ENCODE measurements at regions not wholly inside any gene's neighbourhood (a gene's known extent, or its start where the extent isn't known, plus 50 kb on each side); places are given as distances from the start of the nearest gene placed in this dataset.

DNA sequence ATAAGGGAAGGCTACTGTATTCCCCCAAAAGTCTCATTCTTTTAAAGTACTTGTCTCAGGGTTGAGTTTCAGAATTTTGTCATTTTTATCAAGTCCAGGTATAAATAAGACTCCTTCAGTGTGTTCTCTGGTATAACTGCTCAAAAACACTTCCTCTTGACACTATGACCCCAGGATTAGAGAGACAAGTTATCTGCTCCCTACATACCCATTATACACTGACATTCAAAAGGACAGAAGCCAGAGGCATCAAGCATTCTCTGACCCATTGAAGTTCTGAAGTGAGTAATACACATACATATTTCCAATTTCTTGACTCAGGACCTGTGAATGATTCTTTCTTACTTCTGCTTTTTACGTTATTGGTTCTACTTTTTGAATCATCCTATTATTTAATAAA, 447.8 kb upstream of the CNTN5 start:
- H3K27ac Mint-ChIP-seq (ENCODE audit: unreplicated experiment) = no peak overlapping the region
- DNase-seq (ENCODE audit: low spot score) = no peak
- H3K27me3 Mint-ChIP-seq (ENCODE audit: unreplicated experiment) = no peaks in the 10 kb centered on the region
- no peaks in the 10 kb centered on the region for H3K4me1 Mint-ChIP-seq (ENCODE audit: unreplicated experiment)
- TF ChIP-seq, protein P1, sequence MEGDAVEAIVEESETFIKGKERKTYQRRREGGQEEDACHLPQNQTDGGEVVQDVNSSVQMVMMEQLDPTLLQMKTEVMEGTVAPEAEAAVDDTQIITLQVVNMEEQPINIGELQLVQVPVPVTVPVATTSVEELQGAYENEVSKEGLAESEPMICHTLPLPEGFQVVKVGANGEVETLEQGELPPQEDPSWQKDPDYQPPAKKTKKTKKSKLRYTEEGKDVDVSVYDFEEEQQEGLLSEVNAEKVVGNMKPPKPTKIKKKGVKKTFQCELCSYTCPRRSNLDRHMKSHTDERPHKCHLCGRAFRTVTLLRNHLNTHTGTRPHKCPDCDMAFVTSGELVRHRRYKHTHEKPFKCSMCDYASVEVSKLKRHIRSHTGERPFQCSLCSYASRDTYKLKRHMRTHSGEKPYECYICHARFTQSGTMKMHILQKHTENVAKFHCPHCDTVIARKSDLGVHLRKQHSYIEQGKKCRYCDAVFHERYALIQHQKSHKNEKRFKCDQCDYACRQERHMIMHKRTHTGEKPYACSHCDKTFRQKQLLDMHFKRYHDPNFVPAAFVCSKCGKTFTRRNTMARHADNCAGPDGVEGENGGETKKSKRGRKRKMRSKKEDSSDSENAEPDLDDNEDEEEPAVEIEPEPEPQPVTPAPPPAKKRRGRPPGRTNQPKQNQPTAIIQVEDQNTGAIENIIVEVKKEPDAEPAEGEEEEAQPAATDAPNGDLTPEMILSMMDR (IDR thresholded peaks at IDR 0.05; ENCODE audit: unreplicated experiment) = no peak
- H3K9me3 Mint-ChIP-seq (ENCODE audit: unreplicated experiment) = no peaks in the 10 kb centered on the region
- H3K36me3 Mint-ChIP-seq (ENCODE audit: low read depth, unreplicated experiment) = no peaks in the 10 kb centered on the region
- H3K4me3 Mint-ChIP-seq (ENCODE audit: unreplicated experiment) = no peak overlapping the region

DNA sequence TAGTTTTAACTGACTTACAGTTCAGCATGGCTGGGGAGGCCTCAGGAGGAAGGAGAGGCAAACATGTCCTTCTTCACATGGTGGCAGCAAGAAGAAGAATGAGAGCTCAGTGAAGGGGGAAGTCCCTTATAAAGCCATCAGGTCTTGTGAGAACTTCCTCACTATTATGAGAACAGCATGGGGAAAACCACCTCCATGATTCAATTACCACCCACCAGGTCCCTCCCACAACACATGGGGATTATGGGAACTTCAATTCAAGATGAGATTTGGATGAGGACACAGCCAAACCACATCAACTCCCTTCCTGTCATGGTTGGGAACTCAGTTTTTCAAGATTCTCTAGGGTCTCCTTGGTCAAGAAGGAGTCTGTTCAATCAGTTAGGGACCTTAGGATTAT, 432.9 kb upstream of the CNTN5 start:
- Mint-ChIP-seq H3K9me3 (ENCODE audit: unreplicated experiment) (no peaks in the 10 kb centered on the region), H3K36me3 (ENCODE audit: low read depth, unreplicated experiment) (no peaks in the 10 kb centered on the region), H3K27ac (ENCODE audit: unreplicated experiment) (no peak overlapping the region), H3K4me3 (ENCODE audit: unreplicated experiment) (no peak overlapping the region), H3K4me1 (ENCODE audit: unreplicated experiment) (no peaks in the 10 kb centered on the region), H3K27me3 (ENCODE audit: unreplicated experiment) (no peaks in the 10 kb centered on the region)
- no peak for DNase-seq (ENCODE audit: low spot score)
- TF ChIP-seq, protein P1 (IDR thresholded peaks at IDR 0.05; ENCODE audit: unreplicated experiment) = no peak

DNA sequence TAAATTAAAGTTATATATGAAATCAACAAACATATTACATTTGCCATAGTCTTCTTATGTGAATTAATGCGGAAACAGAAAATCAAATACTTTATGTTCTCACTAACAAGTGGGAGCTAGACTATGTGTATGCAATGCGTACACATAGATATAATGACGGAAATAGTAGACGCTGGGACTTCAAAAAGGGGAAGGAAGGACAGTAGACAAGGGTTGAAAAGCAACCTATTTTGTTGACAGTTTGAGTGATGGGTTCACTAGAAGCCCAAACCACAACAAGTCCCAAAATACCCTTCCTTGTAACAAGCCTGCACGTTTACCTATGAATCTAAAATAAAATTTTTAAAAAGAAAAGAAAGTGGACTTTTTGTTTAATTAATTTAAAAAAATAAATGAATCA, 430.8 kb upstream of the CNTN5 start:
- Mint-ChIP-seq H3K4me1 (ENCODE audit: unreplicated experiment) (no peaks in the 10 kb centered on the region), H3K27ac (ENCODE audit: unreplicated experiment) (no peak overlapping the region), H3K9me3 (ENCODE audit: unreplicated experiment) (no peaks in the 10 kb centered on the region), H3K27me3 (ENCODE audit: unreplicated experiment) (no peaks in the 10 kb centered on the region), H3K4me3 (ENCODE audit: unreplicated experiment) (no peak overlapping the region), H3K36me3 (ENCODE audit: low read depth, unreplicated experiment) (no peaks in the 10 kb centered on the region)
- DNase-seq (ENCODE audit: low spot score) = no peak
- TF ChIP-seq, protein P1 (IDR thresholded peaks at IDR 0.05; ENCODE audit: unreplicated experiment) = no peak

DNA sequence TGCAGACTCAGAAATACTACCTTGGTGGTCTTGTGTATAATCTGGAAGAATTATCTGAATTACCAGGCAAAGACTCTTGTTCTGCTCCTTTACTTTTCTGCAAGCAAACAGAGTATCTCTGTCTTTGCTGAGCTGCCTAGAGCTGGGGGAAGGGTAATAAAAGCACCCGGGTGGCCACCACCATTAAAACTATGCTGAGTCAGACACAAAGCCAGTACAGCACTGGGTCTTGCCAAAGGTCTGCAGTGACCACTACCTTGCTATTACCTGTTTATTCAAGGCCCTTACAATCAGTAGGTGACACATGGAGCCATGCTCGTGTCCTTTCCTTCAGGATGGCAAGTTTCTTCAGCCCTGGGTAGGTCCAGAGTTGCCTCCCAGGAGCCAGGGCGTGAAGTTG, 420.6 kb upstream of the CNTN5 start:
- no peaks in the 10 kb centered on the region for H3K4me1 Mint-ChIP-seq (ENCODE audit: unreplicated experiment)
- DNase-seq (ENCODE audit: low spot score) = no peak
- no peak overlapping the region for H3K4me3 Mint-ChIP-seq (ENCODE audit: unreplicated experiment)
- H3K9me3 Mint-ChIP-seq (ENCODE audit: unreplicated experiment) = no peaks in the 10 kb centered on the region
- TF ChIP-seq, protein P1 (IDR thresholded peaks at IDR 0.05; ENCODE audit: unreplicated experiment) = no peak
- no peaks in the 10 kb centered on the region for H3K36me3 Mint-ChIP-seq (ENCODE audit: low read depth, unreplicated experiment)
- H3K27me3 Mint-ChIP-seq (ENCODE audit: unreplicated experiment) = peaks cover 2% of the 10 kb centered on the region
- no peak overlapping the region for H3K27ac Mint-ChIP-seq (ENCODE audit: unreplicated experiment)

DNA sequence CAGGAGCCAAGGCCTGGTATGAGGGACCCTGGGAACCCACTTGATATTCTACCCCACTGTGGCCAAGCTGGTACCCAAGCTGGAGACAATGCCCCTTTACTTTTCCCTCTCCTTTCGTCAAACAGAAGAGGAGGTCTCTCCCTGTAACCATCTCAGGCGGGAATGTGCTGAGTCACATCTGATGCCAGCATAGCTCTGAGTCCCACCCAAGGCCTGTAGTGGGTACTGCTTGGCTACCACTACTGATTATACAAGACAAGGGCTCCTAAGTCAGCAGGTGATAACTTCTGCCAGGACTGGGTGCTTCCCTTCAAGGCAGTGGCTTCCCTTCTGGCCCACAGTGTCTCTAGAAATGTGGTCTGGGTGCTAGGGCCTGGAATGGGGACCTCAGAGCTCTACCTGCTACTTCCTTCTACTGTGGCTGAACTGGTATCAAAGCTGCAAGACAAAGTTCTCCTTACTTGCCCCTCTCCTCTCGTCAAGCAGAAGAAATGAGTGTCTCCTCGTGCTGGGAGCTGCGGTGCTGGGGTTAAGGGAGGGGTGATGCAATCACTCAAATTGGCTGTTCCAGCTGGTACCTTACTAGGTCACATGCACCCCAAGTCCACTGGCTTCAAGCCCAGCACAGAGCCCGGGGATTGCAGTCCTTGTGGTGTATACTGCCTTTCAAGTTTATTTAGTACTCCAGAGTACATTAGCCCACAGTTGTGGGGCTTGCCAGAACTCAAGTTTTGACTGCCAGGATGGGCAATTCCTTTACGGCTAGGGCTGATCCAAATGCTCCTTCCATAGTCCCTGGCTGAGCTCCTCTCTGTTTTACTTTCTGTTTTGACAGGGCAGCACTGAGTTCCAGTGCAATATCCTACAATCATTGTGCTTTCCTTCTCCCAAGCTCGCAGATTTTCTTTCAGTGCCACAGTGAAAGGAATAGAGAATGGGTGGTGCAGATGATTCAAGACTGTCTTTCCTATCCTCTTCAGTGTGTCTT, 419.7 kb upstream of the CNTN5 start:
- H3K36me3 Mint-ChIP-seq (ENCODE audit: low read depth, unreplicated experiment) = no peaks in the 10 kb centered on the region
- H3K4me3 Mint-ChIP-seq (ENCODE audit: unreplicated experiment) = no peak overlapping the region
- no peak overlapping the region for H3K27ac Mint-ChIP-seq (ENCODE audit: unreplicated experiment)
- peaks cover 2% of the 10 kb centered on the region for H3K27me3 Mint-ChIP-seq (ENCODE audit: unreplicated experiment)
- TF ChIP-seq, protein P1 (IDR thresholded peaks at IDR 0.05; ENCODE audit: unreplicated experiment) = no peak
- no peaks in the 10 kb centered on the region for H3K4me1 Mint-ChIP-seq (ENCODE audit: unreplicated experiment)
- DNase-seq (ENCODE audit: low spot score) = no peak
- H3K9me3 Mint-ChIP-seq (ENCODE audit: unreplicated experiment) = no peaks in the 10 kb centered on the region
